HG02623 (cell line): ENCODE measurements at regions not wholly inside any gene's neighbourhood (a gene's known extent, or its start where the extent isn't known, plus 50 kb on each side); places are given as distances from the start of the nearest gene placed in this dataset.
"Not testable (repeated sequence)": the region's sequence is repeated elsewhere in the genome, so short reads cannot be mapped to it uniquely, and the experiment has no call there.

ENCODE experiments used
- ATAC-seq: cut with Tn5 transposase; IDR thresholded peaks from one replicate; pipeline ENCODE4 v1.9.1; 2021; ENCODE audit warnings: moderate library complexity; ENCODE audit not compliant: unreplicated experiment

DNA sequence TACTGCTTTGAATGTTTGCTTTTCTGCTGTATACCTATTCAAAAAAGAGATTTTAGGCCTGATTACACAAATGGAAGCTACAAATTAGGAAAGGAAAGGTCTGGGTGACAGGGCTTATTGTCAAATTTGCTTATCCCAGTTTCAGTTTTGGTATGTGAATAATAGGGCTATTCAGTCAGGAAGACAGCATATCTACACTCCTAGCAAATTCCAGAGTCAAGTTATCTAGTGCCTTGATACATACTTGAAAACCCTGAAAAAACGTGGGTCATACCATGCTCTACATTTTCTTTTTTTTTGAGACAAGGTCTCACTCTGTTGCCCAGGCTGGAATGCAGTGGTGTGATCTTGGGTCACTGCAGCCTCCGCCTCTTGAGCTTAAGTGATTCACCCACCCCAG lies 59.2 kb upstream of the CCDC180 start:
- not testable (repeated sequence) for ATAC-seq

DNA sequence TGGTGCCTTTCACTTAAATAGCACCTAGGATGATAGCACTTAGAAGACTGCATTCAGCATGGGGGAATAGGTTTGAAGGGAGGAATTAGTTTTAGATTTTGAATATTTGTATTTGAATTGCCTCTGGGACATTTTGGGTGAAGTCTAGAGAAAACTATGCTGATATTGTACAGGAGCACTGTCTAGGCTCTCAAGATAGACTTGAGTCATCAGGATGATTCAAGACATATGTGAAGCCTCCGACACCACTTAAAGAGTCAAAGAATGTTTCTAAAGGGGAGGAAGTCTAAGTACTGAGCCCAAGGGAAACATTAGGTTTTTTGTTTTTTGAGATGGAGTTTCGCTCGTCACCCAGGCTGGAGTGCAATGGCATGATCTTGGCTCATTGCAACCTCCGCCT lies 63.9 kb upstream of the CCDC180 start:
- no peak for ATAC-seq

DNA sequence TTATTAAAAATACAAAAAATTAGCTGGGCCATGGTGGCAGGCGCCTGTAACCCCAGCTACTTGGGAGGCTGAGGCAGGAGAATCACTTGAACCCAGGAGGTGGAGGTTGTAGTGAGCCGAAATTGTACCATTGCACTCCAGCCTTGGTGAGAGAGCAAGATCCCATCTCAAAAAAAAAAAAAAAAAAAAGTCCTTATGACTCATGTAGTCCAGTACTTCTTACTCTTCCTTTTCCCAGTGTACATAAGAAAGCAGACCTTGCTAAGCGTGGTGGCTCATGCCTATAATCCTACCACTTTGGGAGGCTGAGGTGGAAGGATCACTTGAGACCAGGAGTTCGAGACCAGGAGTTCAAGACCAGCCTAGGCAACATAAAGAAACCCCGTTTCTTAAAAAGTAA lies 66.0 kb upstream of the CCDC180 start:
- ATAC-seq = not testable (repeated sequence)

DNA sequence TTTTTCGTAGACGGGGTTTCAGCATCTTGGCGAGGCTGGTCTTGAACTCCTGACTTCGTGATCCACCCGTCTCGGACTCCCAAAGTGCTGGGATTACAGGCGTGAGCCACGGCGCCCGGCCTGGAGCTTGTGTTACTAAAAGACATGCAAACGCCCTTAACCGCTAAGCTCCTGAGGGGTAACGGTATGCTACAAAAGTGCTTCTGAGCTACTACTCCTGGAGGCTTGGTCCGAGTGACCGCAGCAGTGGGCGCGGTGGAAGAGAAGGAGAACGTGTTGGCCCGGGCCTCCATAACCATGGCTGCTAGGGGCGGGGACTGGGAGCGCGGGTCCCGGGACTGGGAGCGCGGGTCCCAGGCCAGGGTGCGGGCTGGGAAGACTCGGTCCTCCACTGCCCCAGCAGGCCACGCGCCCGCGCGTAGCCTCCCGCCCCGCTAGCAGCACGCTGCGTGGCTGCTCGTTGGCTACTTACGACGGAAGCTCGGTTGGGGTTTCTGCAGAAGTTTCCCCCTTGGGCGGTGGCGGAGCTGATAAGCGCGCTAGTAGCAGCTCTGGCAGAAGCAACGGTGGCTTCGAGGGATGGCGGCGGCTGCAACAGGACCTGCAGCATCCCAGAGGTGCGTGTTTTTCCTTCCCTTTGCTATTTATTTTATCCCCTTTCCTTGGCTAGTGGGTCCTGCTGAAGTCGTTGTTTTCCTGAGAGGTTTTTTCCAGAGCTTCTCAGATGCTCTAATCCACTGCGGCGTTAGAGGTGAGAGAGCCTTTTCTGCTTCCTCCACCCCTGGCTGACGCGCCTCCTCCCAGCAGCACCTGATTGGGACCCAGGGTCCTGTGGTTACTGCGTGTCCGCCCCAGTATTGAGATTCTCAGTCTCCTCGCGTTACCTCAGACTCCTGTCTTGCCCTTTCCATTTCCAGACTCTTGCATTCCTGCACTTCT lies 69.2 kb upstream of the CCDC180 start:
- no peak for ATAC-seq

DNA sequence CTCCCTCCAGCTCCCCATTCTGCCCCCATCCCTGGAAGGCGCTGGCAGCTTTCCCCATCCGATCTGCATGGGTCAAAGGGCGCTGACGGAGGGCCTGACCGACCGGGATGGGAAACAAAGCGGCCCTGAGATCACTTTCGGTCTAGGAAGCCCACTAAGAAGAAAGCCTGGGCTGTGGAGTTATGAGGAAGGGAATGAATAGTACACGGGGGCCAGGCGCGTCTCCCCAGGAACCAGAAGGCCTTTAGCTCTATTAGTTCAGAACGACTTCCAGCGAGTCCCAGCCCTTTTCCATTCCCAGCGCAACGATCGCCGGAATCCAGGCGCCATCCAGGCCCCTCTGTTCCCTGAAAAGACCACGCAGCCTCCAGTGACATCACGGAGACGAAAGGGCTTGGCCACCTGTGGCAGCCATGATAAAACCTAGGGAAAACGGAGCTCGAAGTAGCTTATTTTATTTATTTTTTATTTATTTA lies 70.1 kb upstream of the CCDC180 start:
- ATAC-seq = no peak

DNA sequence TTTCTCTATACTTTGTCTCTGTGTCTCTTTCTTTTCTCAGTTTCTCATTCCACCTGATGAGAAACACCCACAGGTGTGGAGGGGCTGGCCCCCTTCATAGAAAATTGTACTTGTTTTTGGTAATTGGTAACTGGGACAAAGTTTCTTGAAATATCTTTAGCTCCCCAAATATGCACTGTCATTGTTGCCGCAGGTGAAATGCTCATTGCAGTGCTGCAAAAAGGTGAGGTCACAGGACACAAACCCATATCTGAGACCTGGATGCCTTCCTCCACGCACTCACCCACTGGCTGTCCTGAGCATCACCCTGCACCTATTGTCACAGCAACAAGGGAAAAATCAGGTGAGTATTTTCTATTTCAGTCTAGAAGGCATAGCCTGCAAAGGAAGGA lies 74.5 kb upstream of the CCDC180 start:
- ATAC-seq = not testable (repeated sequence)

DNA sequence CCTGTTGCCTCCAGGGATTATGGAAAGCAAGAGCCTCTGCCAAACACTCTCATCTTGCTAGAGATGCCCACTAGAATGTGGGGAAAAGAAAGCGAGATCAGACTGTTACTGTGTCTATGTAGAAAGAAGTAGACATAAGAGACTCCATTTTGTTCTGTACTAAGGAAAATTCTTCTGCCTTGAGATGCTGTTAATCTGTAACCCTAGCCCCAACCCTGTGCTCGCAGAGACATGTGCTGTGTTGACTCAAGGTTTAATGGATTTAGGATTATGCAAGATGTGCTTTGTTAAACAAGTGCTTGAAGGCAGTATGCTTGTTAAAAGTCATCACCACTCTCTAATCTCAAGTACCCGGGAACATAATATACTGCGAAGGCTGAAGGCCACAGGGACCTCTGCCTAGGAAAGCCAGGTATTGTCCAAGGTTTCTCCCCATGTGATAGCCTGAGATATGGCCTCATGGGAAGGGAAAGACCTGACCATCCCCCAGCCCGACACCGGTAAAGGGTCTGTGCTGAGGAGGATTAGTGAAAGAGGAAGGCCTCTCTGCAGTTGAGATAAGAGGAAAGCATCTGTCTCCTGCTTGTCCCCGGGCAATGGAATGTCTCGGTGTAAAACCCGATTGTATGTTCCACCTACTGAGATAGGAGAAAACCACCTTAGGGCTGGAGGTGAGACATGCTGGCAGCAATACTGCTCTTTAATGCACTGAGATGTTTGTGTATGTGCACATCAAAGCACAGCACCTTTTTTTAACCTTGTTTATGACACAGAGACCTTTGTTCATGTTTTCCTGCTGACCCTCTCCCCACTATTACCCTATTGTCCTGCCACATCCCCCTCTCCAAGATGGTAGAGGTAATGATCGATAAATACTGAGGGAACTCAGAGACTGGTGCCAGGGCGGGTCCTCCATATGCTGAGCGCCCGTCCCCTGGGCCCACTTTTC lies 75.1 kb upstream of the CCDC180 start:
- ATAC-seq = not testable (repeated sequence)

DNA sequence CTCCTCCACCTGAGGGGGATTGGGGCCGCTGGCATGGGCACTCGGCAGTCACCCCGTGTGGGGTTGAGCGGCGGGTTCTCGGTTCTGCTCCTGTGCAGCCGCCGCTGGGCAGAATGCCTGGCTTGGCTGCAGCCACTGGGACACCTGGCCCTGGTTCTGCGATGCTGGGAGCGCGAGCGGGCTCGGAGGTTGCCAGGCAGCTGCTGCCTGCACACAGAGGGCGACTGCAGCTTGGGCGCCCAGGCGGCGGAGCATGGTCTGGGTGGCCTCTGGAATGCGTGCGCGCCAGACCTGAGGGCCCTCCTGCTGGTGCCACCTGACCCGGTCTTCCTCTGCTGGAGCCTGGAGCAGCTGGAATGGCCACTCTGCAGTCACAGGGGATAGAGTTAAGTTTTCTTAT lies 85.1 kb upstream of the CCDC180 start:
- not testable (repeated sequence) for ATAC-seq

DNA sequence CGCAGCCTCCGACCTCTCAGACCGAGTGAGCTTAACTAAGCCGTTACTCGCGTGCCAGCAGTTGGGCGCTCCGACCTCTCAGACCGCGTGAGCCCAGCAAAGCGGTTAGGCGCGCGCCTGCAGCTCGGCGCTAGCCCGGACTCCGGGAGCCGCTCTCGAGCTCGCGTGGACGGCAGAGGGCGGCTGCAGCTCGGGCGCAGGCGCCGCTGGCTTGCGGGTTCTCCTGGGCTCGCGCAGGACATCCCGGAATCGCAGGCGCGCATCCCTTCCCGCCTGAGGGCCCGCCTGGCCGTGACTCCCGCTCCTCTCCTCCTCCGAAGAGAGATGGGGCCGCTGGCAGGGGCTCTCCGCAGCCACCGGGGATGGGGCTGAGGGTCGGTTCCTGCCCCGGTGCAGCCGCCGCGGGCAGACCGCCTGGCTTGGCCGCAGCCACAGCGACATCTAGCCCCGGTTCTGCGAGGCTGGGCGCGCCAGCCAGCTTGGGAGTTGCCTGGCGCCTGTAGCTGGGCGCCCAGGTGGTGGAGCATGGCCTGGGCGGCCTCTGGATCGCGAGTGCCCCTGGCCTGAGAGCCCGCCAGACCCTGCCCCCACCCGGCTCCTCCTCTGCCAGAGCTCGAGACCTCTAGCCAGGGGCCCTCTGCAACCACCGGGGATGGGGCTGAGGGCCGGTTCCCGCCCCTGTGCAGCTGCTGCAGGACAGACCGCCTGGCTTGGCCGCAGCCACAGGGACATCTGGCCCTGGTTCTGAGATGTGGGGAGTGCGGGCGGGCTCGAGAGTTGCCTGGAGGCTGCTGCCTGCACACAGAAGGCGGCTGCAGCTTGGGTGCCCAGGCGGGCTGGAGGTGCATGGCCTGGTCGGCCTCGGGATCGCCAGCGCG lies 85.7 kb upstream of the CCDC180 start:
- not testable (repeated sequence) for ATAC-seq

DNA sequence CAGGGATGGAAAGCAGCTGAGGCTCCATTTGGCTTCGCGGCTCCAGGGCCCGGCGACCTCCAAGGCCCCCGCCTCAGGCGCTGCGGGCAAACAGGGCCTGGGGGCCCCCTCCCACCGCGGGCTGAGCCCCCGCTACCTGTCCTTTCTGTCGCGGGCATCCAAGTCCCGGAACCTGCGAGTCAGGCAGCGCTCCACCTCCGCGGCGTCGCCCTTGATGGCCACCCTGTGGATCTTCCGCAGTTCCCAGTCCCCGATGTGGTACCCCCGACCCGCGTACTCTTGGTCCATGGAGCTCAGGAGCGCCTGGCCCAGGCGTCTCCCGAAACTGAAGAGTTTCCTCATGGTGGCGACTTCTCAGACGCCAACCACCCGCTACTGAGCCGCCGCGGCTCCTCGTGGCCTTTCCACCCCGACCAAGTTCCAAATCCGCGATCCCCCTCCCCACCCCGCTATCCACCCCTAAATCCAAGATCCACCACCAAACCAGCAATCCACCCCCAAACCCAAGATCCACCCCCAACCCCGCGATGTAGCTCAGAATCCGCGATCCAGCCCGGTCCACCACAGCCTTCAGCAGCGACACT lies 86.5 kb upstream of the CCDC180 start:
- no peak for ATAC-seq

DNA sequence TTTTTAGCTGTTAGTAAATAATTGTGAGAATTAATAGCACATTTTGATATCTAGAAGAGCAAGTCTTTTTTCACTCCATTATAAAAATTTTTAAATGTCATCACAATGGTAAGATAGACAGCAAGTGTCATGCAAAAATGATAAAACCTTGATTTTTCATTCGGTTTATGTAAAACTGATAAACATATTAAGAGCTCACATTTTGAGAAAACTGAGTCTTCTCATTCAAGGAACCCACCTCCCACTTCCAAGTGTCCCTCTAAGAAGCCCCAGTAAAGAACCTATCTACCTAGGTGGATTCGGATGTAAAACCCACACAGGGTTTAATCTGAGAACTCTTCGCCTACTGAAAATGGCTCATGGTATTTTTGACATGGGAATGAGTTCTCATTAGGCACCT lies 87.1 kb upstream of the CCDC180 start:
- not testable (repeated sequence) for ATAC-seq

DNA sequence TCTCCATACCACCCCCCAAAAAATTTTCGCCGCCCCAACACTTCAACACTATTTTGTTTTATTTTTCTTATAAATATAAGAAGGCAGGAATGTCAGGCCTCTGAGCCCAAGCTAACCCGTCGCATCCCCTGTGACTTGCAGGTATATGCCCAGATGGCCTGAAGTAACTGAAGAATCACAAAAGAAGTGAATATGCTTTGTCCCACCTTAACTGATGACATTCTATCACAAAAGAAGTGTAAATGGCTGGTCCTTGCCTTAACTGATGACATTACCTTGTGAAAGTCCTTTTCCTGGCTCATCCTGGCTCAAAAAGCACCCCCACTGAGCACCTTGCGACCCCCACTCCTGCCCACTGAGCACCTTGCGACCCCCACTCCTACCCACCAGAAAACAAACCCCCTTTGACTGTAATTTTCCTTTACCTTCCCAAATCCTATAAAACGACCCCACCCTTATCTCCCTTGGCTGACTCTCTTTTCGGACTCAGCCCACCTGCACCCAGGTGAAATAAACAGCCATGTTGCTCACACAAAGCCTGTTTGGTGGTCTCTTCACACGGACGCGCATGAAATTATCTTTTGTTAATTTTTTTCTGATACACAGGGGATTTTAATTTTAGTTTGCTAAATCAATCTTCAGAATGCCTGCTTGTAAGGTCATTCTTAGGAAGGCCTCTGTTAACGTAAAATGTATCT lies 87.9 kb upstream of the CCDC180 start:
- not testable (repeated sequence) for ATAC-seq

DNA sequence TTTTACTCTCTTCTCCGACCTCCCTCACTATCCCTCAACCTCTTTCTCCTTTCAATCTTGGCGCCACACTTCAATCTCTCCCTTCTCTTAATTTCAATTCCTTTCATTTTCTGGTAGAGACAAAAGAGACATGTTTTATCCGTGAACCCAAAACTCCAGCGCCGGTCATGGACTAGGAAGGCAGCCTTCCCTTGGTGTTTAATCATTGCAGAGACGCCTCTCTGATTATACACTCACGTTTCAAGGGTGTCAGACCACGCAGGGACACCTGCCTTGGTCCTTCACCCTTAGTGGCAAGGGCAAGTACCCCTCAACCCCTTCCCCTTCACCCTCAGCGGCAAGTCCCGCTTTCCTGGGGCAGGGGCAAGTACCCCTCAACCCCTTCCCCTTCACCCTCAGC lies 92.3 kb upstream of the CCDC180 start:
- ATAC-seq = not testable (repeated sequence)

DNA sequence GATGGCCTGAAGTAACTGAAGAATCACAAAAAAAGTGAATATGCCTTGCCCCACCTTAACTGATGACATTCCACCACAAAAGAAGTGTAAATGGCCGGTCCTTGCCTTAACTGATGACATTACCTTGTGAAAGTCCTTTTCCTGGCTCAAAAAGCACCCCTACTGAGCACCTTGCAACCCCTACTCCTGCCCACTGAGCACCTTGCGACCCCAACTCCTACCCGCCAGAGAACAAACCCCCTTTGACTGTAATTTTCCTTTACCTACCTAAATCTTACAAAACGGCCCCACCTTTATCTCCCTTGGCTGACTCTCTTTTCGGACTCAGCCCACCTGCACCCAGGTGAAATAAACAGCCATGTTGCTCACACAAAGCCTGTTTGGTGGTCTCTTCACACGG lies 92.9 kb upstream of the CCDC180 start:
- ATAC-seq = not testable (repeated sequence)

DNA sequence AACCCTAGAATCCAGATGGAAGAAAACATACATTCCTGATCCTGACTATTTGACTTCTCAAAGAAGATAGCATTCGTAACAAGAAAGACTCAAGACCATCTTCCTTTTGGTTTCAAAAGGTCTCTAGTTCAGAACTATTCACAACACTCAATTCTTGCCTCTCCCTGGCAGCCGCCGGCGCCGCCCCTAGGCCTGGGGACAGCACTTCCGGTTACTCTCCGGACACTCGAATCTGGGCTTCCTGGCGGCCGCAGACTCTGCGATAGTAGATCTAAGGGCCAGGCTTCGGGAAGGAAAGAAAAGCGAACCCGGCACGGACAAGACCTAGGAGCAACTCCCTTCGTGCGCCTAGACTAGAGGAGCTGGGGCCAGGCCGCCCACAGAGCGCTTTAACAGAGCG lies 107.8 kb upstream of the CCDC180 start:
- ATAC-seq = not testable (repeated sequence)

DNA sequence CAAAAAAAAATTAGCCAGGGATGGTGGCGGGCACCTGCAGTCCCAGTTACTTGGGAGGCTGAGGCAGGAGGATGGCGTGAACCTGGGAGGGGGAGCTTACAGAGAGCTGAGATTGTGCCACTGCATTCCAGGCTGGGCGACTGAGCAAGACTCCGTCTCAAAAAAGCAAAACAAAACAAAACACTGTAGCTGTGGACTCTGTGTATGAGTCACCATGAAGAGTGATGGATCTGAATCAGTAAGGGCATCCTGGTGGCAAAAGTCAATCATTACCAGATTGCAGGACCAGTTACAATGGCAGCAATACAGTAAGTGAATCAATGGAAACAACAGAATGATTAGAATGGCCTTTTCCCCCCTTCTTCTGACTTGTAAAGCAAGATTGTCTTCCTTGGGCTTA lies 113.7 kb upstream of the CCDC180 start:
- ATAC-seq = not testable (repeated sequence)

DNA sequence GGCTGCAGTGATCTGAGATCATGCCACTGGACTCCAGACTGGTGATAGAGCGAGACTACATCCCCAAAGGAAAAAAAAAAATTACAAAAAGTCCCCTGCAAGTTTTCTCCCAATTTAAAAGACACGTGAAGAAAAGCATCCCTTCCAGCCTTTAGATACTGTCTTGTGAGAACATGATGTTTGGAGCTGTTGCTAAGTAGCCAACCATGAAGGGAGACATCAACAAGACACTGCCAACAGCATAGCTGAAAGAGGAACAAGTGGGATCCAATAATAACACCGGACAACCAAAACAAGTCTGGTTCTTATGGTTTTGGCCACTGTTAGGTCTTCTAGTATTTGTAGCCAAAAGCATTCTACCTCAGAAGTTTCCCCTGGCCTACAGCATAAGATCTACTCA lies 118.9 kb upstream of the CCDC180 start:
- ATAC-seq = no peak

DNA sequence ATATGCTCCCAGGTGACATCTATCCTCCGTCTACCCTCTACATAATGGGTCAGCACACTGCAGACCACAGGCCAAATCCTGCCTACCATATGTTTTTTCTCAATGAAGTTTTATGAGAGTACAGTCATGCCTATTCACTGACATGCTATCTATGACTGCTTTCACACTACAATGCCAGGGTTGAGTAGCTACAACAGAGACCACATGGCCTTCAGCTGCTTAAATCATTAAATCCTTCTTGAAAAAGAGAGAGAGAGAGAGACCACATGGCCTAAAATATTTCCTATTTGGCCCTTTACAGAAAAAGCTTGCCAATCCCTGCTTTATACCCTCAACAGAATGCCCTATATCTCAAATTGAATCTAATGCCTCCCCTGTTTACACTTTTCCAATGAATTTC lies 119.8 kb upstream of the CCDC180 start:
- ATAC-seq = not testable (repeated sequence)

DNA sequence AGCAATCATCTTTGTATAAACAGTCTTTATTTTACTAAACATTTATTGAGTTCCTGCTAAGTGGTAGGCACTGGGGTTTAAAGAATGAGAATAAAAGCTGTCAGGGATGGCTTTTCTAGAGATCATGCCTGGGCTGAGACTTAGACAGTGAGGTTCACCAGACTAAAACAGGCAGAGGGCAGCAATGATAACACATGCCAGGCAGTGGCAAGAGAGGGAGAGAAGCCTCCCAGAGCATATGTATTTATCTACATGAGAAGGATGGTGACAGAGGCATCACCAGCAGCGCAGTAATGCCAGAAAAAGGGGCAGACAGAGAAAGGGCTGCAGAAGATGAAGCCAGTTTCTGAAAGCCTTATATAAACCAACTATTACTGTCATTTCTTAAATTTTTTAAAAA lies 121.0 kb upstream of the CCDC180 start:
- ATAC-seq = no peak
